HCT116 (cell line): ENCODE measurements at regions not wholly inside any gene's neighbourhood (a gene's known extent, or its start where the extent isn't known, plus 50 kb on each side); places are given as distances from the start of the nearest gene placed in this dataset.

Experiments
- ATAC-seq: fragments of 200-7000 bp; cut with Tn5 transposase; 2 replicates; pipeline ENCODE4 v1.9.1; 2020; ENCODE audit warnings: mild to moderate bottlenecking, moderate library complexity
- BruUV-seq: library from RNA; stranded (reverse); fragments of 400-500 nt; replicated peaks from 2 replicates; lab custom pipeline; 2021; lab: Mats Ljungman, UMichigan
- CTCF ChIA-PET: fragments of 300-600 bp; sonication (Branson Sonifier 250); formaldehyde crosslinking; loops from one replicate; lab custom pipeline; 2021; ENCODE audit warnings: antibody characterized with exemption; lab: Charles Lee
- POLR2A ChIA-PET: fragments of 300-600, 350-600 bp; sonication (Branson Sonifier 250); formaldehyde crosslinking; loops from one replicate; lab custom pipeline; 2021; ENCODE audit warnings: antibody characterized with exemption; lab: Charles Lee
- RAD21 ChIA-PET, 2 experiments: fragments of 300-600 bp; sonication (Branson Sonifier 250); formaldehyde crosslinking; loops; one replicate each; lab custom pipeline; 2023; ENCODE audit warnings: low total read pairs in 2 of 2; ENCODE audit not compliant: uncharacterized antibody in 2 of 2, unreplicated experiment in 2 of 2, low non-redundant PET in 1 of 2; lab: Charles Lee
- DNase-seq: peaks from one replicate; pipeline ENCODE4 v3.0.0-alpha.2; 2010; ENCODE audit warnings: low read depth, low spot score
- H2AFZ ChIP-seq: fragments of 200-600 bp; shearing (Covaris generic), sonication (generic); 2 replicates; pipeline ENCODE4 v1.6.1; 2017; ENCODE audit warnings: low read depth, mixed run types, mixed read lengths, antibody characterized with exemption, low read length; ENCODE audit not compliant: poor library complexity, severe bottlenecking
- H3K27ac ChIP-seq: 2 replicates; pipeline ENCODE4 v1.5.1; 2012; ENCODE audit warnings: low read depth, low read length
- H3K27me3 ChIP-seq: fragments of 200-600 bp; sonication (generic); 2 replicates; pipeline ENCODE4 v1.6.1; 2016; ENCODE audit warnings: mixed run types, low read length, mixed read lengths; ENCODE audit not compliant: insufficient read depth
- H3K36me3 ChIP-seq, 2 experiments: fragments of 200-500 bp in 1 of 2; fragments of 200-600 bp in 1 of 2; sonication (Bioruptor generic) in 1 of 2; sonication (generic) in 1 of 2; 2 replicates each; pipeline versions ENCODE4 v1.5.1 to v1.6.1; 2014 to 2016; ENCODE audit warnings: low read length in 2 of 2, inconsistent platforms in 1 of 2, mixed read lengths in 1 of 2, mixed run types in 1 of 2; ENCODE audit not compliant: insufficient read depth in 2 of 2, control insufficient read depth in 1 of 2
- H3K4me1 ChIP-seq, 2 experiments: fragments of 200-600 bp in 1 of 2; sonication (generic) in 1 of 2; 2 replicates each; pipeline versions ENCODE4 v1.5.1 to v1.6.1; 2012 to 2017; ENCODE audit warnings: low read length in 2 of 2, inconsistent platforms in 1 of 2, mild to moderate bottlenecking in 1 of 2, mixed read lengths in 1 of 2, mixed run types in 1 of 2, moderate library complexity in 1 of 2; ENCODE audit not compliant: insufficient read depth in 2 of 2, control insufficient read depth in 1 of 2
- H3K4me2 ChIP-seq: fragments of 200-600 bp; sonication (generic); 2 replicates; pipeline ENCODE4 v1.6.1; 2017; ENCODE audit warnings: mixed run types, low read length, mixed read lengths
- H3K4me3 ChIP-seq, 2 experiments: fragments of 200-600 bp in 1 of 2; sonication (generic) in 1 of 2; replicated peaks in 1 of 2; 2 replicates each; pipeline ENCODE4 v1.5.1; 2011 to 2016; ENCODE audit warnings: low read length in 2 of 2, control low read depth in 1 of 2, low read depth in 1 of 2, mild to moderate bottlenecking in 1 of 2, mixed read lengths in 1 of 2, mixed run types in 1 of 2
- H3K79me2 ChIP-seq: fragments of 200-600 bp; sonication (generic); 2 replicates; pipeline ENCODE4 v1.6.1; 2017; ENCODE audit warnings: mild to moderate bottlenecking, mixed run types, low read length, moderate library complexity, mixed read lengths; ENCODE audit not compliant: insufficient read depth
- H3K9ac ChIP-seq: fragments of 200-600 bp; sonication (generic); 2 replicates; pipeline ENCODE4 v1.6.1; 2016; ENCODE audit warnings: low read length, mixed read lengths
- H3K9me2 ChIP-seq: fragments of 200-600 bp; sonication (generic), shearing (Covaris generic); 2 replicates; pipeline ENCODE4 v1.6.1; 2017; ENCODE audit warnings: mixed run types, mild to moderate bottlenecking, moderate library complexity; ENCODE audit not compliant: insufficient read depth
- H3K9me3 ChIP-seq, 2 experiments: fragments of 200-500 bp in 1 of 2; fragments of 200-600 bp in 1 of 2; sonication (Bioruptor generic) in 1 of 2; sonication (generic) in 1 of 2; 2 replicates each; pipeline ENCODE4 v1.6.1; 2014 to 2017; ENCODE audit warnings: low read length in 2 of 2, mixed read lengths in 2 of 2, inconsistent platforms in 1 of 2, low read depth in 1 of 2, mild to moderate bottlenecking in 1 of 2, mixed run types in 1 of 2, moderate library complexity in 1 of 2; ENCODE audit not compliant: control insufficient read depth in 1 of 2, insufficient read depth in 1 of 2
- H4K20me1 ChIP-seq: fragments of 200-600 bp; sonication (generic), shearing (Covaris generic); 2 replicates; pipeline ENCODE4 v1.6.1; 2017; ENCODE audit warnings: mixed run types, mild to moderate bottlenecking, moderate library complexity; ENCODE audit not compliant: insufficient read depth
- CBX3 ChIP-seq: IDR thresholded peaks from 2 replicates; pipeline ENCODE4 v1.6.1; 2012; ENCODE audit warnings: low read depth
- EZH2phosphoT487 ChIP-seq: fragments of 200-600 bp; IDR thresholded peaks from 2 replicates; pipeline ENCODE4 v1.6.1; 2018; ENCODE audit warnings: antibody characterized with exemption, borderline replicate concordance
- TCF7L2 ChIP-seq: IDR thresholded peaks from 2 replicates; pipeline ENCODE4 v1.7.0; 2011; ENCODE audit warnings: borderline replicate concordance, inconsistent platforms; ENCODE audit not compliant: insufficient read depth, insufficient read length; ENCODE audit errors: extremely low read depth
- YY1 ChIP-seq: IDR thresholded peaks from 2 replicates; pipeline ENCODE4 v1.6.1; 2011; ENCODE audit warnings: low read length, low read depth, moderate library complexity, mild to moderate bottlenecking; ENCODE audit not compliant: insufficient replicate concordance; ENCODE audit errors: extremely low read depth
- ZFX ChIP-seq: fragments of 450-650 bp; IDR thresholded peaks from 2 replicates; pipeline ENCODE4 v1.6.1; 2017
- ZNF274 ChIP-seq: fragments of 200-500 bp; sonication (Bioruptor generic); IDR thresholded peaks from 2 replicates; pipeline ENCODE4 v1.6.1; 2014; ENCODE audit warnings: mild to moderate bottlenecking, low read depth, low read length, inconsistent platforms
- intact Hi-C: fragments of 100-400 bp; cut with micrococcal nuclease; formaldehyde crosslinking; loops from 2 replicates; pipeline ENCODE4 v1.10.0; 2022

DNA sequence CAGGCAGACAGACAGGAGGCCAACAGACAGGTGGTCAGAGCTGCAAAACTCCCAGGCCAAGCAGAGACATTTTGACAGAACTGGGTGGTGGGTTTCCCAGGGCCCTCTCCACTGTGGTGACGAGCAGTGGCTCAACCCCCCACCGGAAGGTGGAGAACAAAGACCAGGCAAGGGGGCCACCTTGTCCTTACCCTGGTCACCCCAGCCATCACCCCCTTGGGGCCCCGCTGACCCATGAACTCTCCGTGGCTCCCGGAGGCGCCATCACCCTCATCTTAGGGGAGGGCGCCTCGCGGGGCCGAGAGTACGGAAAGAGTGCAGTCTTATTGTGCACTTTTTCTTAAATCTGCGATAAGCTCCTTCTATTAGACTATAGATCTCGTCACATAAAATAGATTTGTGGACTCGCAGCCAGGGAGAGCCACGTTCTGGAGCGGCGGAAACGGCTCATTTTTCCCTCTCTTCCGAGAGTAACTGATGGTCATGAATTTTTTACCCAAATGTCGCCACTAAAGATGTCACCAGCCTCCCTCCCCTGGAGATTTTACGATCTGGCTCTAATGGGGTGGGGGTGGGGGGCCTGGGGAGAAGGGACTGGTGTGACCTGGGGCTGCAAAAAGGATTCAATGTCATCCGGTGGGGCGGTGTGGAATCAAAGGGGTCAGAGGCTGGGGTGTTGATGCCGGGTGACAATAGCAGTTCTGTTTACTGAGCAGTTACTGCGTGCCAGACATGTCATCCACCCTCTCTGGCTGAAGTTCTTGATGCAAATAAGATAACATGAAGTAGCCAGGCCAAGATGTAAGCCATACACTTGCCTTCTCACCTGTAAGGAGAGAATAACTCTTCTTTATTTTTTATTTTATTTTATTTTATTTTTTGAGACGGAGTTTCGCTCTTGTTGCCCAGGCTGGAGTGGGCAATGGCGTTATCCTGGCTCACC, 71.1 kb upstream of the MYL10 start:
- POLR2A ChIA-PET = no interaction called here
- no peak for DNase-seq

DNA sequence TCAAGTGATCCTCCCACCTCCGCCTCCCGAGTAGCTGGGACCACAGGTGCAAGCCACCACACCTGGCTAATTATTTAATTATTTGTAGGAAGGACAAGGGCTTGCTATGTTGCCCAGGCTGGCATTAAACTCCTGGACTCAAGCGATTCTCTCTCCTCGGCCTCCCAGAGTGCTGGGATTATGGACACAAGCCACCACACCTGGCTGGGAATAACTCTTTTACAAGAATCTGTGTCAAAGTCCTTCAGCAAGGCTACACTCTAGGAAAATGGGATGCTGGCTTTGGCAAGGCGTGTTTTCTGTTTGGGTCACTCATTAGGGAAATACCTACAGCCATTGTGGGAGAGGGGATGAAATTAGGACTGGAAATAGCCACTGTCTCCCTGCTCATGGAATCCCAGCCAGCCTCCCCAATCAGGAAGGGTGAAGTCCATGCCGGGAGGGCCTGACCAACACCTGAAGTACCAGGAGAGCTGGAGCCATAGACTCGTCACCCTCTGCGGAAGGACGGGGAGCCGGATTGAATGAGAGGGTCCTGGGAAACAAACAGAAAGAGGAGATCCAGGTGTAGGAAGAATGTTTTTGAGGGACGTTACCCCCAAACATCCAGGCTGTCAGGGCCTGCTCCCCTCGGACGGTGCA, 72.2 kb upstream of the MYL10 start:
- TF ChIP-seq EZH2phosphoT487 (no peak), ZFX (no peak), CBX3 (no peak), TCF7L2 (no peak)
- POLR2A ChIA-PET = no interaction called here
- Histone ChIP-seq H3K27ac (no peak overlapping the region), H4K20me1 (no peaks in the 10 kb centered on the region), H3K4me3 (no peak overlapping the region), H2AFZ (no peak overlapping the region), H3K4me2 (no peak overlapping the region), H3K4me1 (peaks cover 0 to 6% of the 10 kb centered on the region in 2 experiments; a peak in 2 of 4 replicates), H3K9me2 (no peaks in the 10 kb centered on the region), H3K9me3 (no peaks in the 10 kb centered on the region), H3K36me3 (no peaks in the 10 kb centered on the region), H3K27me3 (no peaks in the 10 kb centered on the region), H3K9ac (no peak overlapping the region), H3K79me2 (no peaks in the 10 kb centered on the region)
- DNase-seq = no peak
- no TSS peak for BruUV-seq
- intact Hi-C loops = no loop called here
- no peak for ATAC-seq
- RAD21 ChIA-PET = interaction anchor here in 1 of 2 experiments (0.6 kb wide), 1 partner anchor 10 kb away, joined by 3 read pairs; no protein-coding TSS in a partner anchor
- CTCF ChIA-PET = no interaction called here

More for the DNA sequence above, 71.1 kb upstream of the MYL10 start:
- RAD21 ChIA-PET = no interaction called here
- no peaks in the 10 kb centered on the region for H3K27me3 ChIP-seq
- no peaks in the 10 kb centered on the region for H3K9me2 ChIP-seq
- TF ChIP-seq YY1 (no peak), EZH2phosphoT487 (no peak), ZNF274 (no peak)
- no TSS peak for BruUV-seq
- peaks cover 0 to 6% of the 10 kb centered on the region in 2 experiments; a peak in 2 of 4 replicates for H3K4me1 ChIP-seq
- no peak overlapping the region for H3K4me2 ChIP-seq
- no peaks in the 10 kb centered on the region for H3K79me2 ChIP-seq
- H3K36me3 ChIP-seq = no peaks in the 10 kb centered on the region
- no peaks in the 10 kb centered on the region for H3K9me3 ChIP-seq
- no peak overlapping the region for H2AFZ ChIP-seq
- no peak overlapping the region for H3K4me3 ChIP-seq
- CTCF ChIA-PET = no interaction called here
- H3K27ac ChIP-seq = no peak overlapping the region
- H3K9ac ChIP-seq = no peak overlapping the region
- H4K20me1 ChIP-seq = no peaks in the 10 kb centered on the region
- intact Hi-C loops = no loop called here
- ATAC-seq = no peak
